Caco-2 (cell line): ENCODE measurements at regions not wholly inside any gene's neighbourhood (a gene's known extent, or its start where the extent isn't known, plus 50 kb on each side); places are given as distances from the start of the nearest gene placed in this dataset.

Source experiments
- BruUV-seq: library from RNA; stranded (reverse); fragments of 400-500 nt; replicated peaks from 2 replicates; lab custom pipeline; 2021; lab: Mats Ljungman, UMichigan
- CTCF ChIA-PET: fragments of 300-600 bp; sonication (Branson Sonifier 250); formaldehyde crosslinking; loops from one replicate; lab custom pipeline; 2022; ENCODE audit warnings: antibody characterized with exemption; lab: Charles Lee
- POLR2A ChIA-PET: fragments of 300-600 bp; sonication (Branson Sonifier 250); formaldehyde crosslinking; loops from one replicate; lab custom pipeline; 2022; ENCODE audit warnings: antibody characterized with exemption; lab: Charles Lee
- DNase-seq, 2 experiments: peaks; one replicate each; pipeline versions ENCODE4 v3.0.0 to v3.0.0-alpha.2; 2020 to 2022
- H3K27me3 ChIP-seq: replicated peaks from 2 replicates; pipeline ENCODE4 v1.6.0; 2011; ENCODE audit warnings: low read length; ENCODE audit not compliant: control insufficient read depth, insufficient read depth
- H3K36me3 ChIP-seq: 2 replicates; pipeline ENCODE4 v1.5.1; 2011; ENCODE audit warnings: low read length; ENCODE audit not compliant: control insufficient read depth, insufficient read depth
- H3K4me1 ChIP-seq: fragments of 250-450 bp; sonication (Bioruptor Pico); 2 replicates; pipeline ENCODE4 v1.5.1; 2020; ENCODE audit warnings: mild to moderate bottlenecking
- H3K4me3 ChIP-seq: 2 replicates; pipeline ENCODE4 v1.5.1; 2011; ENCODE audit warnings: low read depth, mild to moderate bottlenecking, control low read depth, low read length
- H3K9me3 ChIP-seq: fragments of 250-450 bp; sonication (Bioruptor Pico); 2 replicates; pipeline ENCODE4 v1.5.1; 2020; ENCODE audit warnings: mild to moderate bottlenecking, moderate library complexity
- H3K27ac Mint-ChIP-seq: one replicate; pipeline ENCODE4 v1.8.0; 2022; ENCODE audit warnings: mixed read lengths; ENCODE audit not compliant: unreplicated experiment
- H3K27me3 Mint-ChIP-seq: one replicate; pipeline ENCODE4 v1.8.0; 2022; ENCODE audit warnings: mixed read lengths; ENCODE audit not compliant: insufficient read depth, unreplicated experiment
- H3K36me3 Mint-ChIP-seq: one replicate; pipeline ENCODE4 v1.8.0; 2022; ENCODE audit warnings: mild to moderate bottlenecking, mixed read lengths; ENCODE audit not compliant: insufficient read depth, unreplicated experiment
- H3K4me1 Mint-ChIP-seq: one replicate; pipeline ENCODE4 v1.8.0; 2022; ENCODE audit warnings: low read depth, mixed read lengths; ENCODE audit not compliant: unreplicated experiment
- H3K4me3 Mint-ChIP-seq: one replicate; pipeline ENCODE4 v1.8.0; 2022; ENCODE audit warnings: mild to moderate bottlenecking, moderate library complexity, mixed read lengths; ENCODE audit not compliant: unreplicated experiment
- H3K9me3 Mint-ChIP-seq: one replicate; pipeline ENCODE4 v1.8.0; 2022; ENCODE audit warnings: mixed read lengths; ENCODE audit not compliant: unreplicated experiment
- intact Hi-C: fragments of 100-400 bp; cut with micrococcal nuclease; formaldehyde crosslinking; loops from one replicate; pipeline ENCODE4 v1.10.0; 2022; ENCODE audit not compliant: unreplicated experiment
- TF ChIP-seq, protein P1 (sequence below), 2 experiments: fragments of 200-600 bp in 1 of 2; IDR thresholded peaks; 1 replicate in 1 of 2; 2 replicates in 1 of 2; pipeline versions ENCODE4 v1.5.1 to v1.8.0; 2011 to 2022; ENCODE audit warnings: antibody characterized with exemption in 1 of 2, control low read depth in 1 of 2, inconsistent platforms in 1 of 2, low read depth in 1 of 2, low read length in 1 of 2, mild to moderate bottlenecking in 1 of 2, moderate library complexity in 1 of 2; ENCODE audit not compliant: insufficient read depth in 1 of 2, severe bottlenecking in 1 of 2, unreplicated experiment in 1 of 2

DNA sequence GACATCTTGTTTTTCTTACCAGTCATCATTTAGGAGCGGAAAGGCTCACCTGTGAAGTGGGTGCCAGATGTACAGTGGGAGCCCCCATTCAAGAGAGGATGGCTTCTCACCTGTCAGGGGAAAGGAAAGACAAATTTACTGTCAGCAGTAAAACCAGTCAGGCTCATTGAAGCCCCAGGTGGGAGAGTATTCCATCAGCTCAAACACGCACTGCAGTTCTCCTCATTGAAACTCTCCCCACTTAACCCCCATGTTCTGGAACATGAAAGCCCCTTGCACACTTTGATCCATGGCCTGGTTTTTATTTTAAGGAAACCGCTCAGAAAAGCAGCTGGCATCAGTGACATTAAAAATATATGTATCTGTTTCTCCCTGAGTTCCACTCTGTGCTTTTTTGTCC is 401.1 kb upstream of the ZNF507 start:
- Mint-ChIP-seq H3K27ac (no peak overlapping the region), H3K36me3 (no peaks in the 10 kb centered on the region), H3K4me3 (no peak overlapping the region), H3K9me3 (no peaks in the 10 kb centered on the region), H3K4me1 (no peaks in the 10 kb centered on the region), H3K27me3 (peaks cover 3% of the 10 kb centered on the region)
- Histone ChIP-seq H3K4me3 (no peak overlapping the region), H3K9me3 (no peaks in the 10 kb centered on the region), H3K4me1 (no peaks in the 10 kb centered on the region), H3K27me3 (no peaks in the 10 kb centered on the region), H3K36me3 (no peaks in the 10 kb centered on the region)
- intact Hi-C loops, result no loop called here
- ChIA-PET CTCF (no interaction called here), POLR2A (no interaction called here)
- no peak for DNase-seq
- no TSS peak for BruUV-seq
- TF ChIP-seq, protein P1, sequence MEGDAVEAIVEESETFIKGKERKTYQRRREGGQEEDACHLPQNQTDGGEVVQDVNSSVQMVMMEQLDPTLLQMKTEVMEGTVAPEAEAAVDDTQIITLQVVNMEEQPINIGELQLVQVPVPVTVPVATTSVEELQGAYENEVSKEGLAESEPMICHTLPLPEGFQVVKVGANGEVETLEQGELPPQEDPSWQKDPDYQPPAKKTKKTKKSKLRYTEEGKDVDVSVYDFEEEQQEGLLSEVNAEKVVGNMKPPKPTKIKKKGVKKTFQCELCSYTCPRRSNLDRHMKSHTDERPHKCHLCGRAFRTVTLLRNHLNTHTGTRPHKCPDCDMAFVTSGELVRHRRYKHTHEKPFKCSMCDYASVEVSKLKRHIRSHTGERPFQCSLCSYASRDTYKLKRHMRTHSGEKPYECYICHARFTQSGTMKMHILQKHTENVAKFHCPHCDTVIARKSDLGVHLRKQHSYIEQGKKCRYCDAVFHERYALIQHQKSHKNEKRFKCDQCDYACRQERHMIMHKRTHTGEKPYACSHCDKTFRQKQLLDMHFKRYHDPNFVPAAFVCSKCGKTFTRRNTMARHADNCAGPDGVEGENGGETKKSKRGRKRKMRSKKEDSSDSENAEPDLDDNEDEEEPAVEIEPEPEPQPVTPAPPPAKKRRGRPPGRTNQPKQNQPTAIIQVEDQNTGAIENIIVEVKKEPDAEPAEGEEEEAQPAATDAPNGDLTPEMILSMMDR (IDR thresholded peaks at IDR 0.05; ENCODE audit: insufficient read depth in 1 of 2, low read depth in 1 of 2, low read length in 1 of 2, severe bottlenecking in 1 of 2, unreplicated experiment in 1 of 2), result no peak

DNA sequence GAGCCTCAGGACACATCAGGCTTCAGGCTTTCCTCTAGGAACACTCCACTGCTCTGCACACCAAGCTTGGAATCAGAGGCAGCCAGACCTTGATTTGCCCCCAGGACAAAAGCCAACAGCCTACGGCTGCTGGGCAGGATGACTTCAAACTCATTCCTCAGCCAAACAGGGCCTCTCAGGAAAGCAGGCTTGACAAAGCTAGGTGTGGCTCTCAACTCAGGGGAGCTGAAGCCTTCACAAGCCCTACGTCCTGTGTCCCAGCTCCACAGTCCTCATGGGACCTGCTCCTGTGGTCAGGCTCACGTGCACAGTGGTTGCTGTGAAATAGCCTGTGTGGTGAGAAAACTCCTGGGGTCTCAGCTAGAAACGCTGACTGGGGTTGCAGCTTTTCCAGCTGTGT is 398.9 kb upstream of the ZNF507 start:
- Mint-ChIP-seq H3K36me3 (no peaks in the 10 kb centered on the region), H3K9me3 (no peaks in the 10 kb centered on the region), H3K27ac (no peak overlapping the region), H3K4me3 (no peak overlapping the region), H3K27me3 (peaks cover 3% of the 10 kb centered on the region), H3K4me1 (no peaks in the 10 kb centered on the region)
- Histone ChIP-seq H3K27me3 (no peaks in the 10 kb centered on the region), H3K4me3 (no peak overlapping the region), H3K4me1 (no peaks in the 10 kb centered on the region), H3K9me3 (no peaks in the 10 kb centered on the region), H3K36me3 (no peaks in the 10 kb centered on the region)
- TF ChIP-seq, protein P1 (IDR thresholded peaks at IDR 0.05; ENCODE audit: insufficient read depth in 1 of 2, low read depth in 1 of 2, low read length in 1 of 2, severe bottlenecking in 1 of 2, unreplicated experiment in 1 of 2), result no peak
- ChIA-PET CTCF (no interaction called here), POLR2A (no interaction called here)
- no peak for DNase-seq
- intact Hi-C loops, result no loop called here
- BruUV-seq, result no TSS peak

DNA sequence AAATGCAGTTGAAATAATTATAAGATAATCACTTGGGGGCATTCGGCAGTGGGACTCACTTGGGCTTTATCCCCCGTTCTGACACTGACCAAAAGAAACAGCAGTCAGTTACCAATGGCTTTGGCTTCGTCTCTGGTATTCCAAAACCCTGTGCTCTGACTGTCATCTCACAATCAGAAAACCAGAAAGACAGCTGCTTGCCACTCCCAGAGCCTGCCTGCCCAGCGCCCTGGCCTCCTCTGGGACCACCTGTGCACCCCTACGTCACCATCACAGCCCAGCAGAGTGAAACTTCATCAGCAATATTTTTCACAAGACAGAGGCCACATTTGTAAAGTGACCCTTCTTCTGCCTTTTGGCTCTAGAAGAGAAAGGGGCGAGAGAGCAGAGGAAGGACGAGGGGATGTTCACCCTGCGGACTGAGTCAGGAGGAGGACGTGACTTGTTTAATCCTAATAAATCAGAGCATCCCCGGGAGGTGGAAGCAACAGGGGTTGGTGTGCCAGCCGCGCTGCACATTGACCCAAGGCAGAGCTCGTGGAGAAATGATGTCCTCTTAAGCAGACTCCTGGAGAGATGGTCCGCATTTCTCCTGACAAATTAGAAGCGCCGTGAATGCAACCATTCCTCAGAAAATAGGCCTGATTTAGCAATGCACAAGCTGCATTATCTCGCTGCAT is 397.8 kb upstream of the ZNF507 start:
- no peaks in the 10 kb centered on the region for H3K4me1 ChIP-seq
- H3K4me1 Mint-ChIP-seq, result no peaks in the 10 kb centered on the region
- H3K9me3 ChIP-seq, result no peaks in the 10 kb centered on the region
- no peak overlapping the region for H3K4me3 Mint-ChIP-seq
- H3K27me3 ChIP-seq, result no peaks in the 10 kb centered on the region
- H3K4me3 ChIP-seq, result no peak overlapping the region
- no TSS peak for BruUV-seq
- H3K9me3 Mint-ChIP-seq, result peaks cover 10% of the 10 kb centered on the region
- POLR2A ChIA-PET, result no interaction called here
- H3K27ac Mint-ChIP-seq, result no peak overlapping the region
- no peaks in the 10 kb centered on the region for H3K36me3 ChIP-seq
- no peak for DNase-seq
- H3K27me3 Mint-ChIP-seq, result peaks cover 7% of the 10 kb centered on the region
- intact Hi-C loops, result no loop called here
- CTCF ChIA-PET, result no interaction called here
- no peaks in the 10 kb centered on the region for H3K36me3 Mint-ChIP-seq
- TF ChIP-seq, protein P1 (IDR thresholded peaks at IDR 0.05; ENCODE audit: insufficient read depth in 1 of 2, low read depth in 1 of 2, low read length in 1 of 2, severe bottlenecking in 1 of 2, unreplicated experiment in 1 of 2), result no peak
